ENCODE measurements at regions not wholly inside any gene's neighbourhood (a gene's known extent, or its start where the extent isn't known, plus 50 kb on each side); places are given as distances from the start of the nearest gene placed in this dataset.

GRCh38 chr18:72940986-72941385, 73.2 kb upstream of the NETO1 start:
- no peak overlapping the region for H3K4me3 ChIP-seq (replicated peaks in 1 of 4; ENCODE audit: control extremely low read depth in 1 of 4, insufficient read depth in 1 of 4, low read depth in 3 of 4, low read length in 4 of 4)
- H3K4me1 ChIP-seq (ENCODE audit: control insufficient read depth, extremely low read depth, insufficient read depth, low read length), result no peaks in the 10 kb centered on the region
- no peaks in the 10 kb centered on the region for H3K9me3 ChIP-seq (ENCODE audit: control insufficient read depth, insufficient read depth, low read depth, low read length)
- H3K79me2 ChIP-seq (ENCODE audit: control insufficient read depth, insufficient read depth, low read length), result no peaks in the 10 kb centered on the region
- no peaks in the 10 kb centered on the region for H3K36me3 ChIP-seq (ENCODE audit: control insufficient read depth, insufficient read depth, low read length)
- H3K4me2 ChIP-seq (ENCODE audit: extremely low read depth, insufficient read depth, low read length), result no peak overlapping the region
- H4K20me1 ChIP-seq (ENCODE audit: control insufficient read depth, extremely low read depth, insufficient read depth, low read length), result no peaks in the 10 kb centered on the region
- no peaks in the 10 kb centered on the region for H3K27me3 ChIP-seq (ENCODE audit: control insufficient read depth, insufficient read depth, low read length)
- no peak for DNase-seq (ENCODE audit: low read depth in 2 of 2)
- no peak overlapping the region for H2AFZ ChIP-seq (ENCODE audit: low read length)
- TF ChIP-seq EZH2 (IDR thresholded peaks at IDR 0.05; ENCODE audit: low read length, missing control alignments) (no peak), CTCF (conservative IDR thresholded peaks at IDR 0.05 in 1 of 2, IDR thresholded peaks at IDR 0.05 in 1 of 2; ENCODE audit: low read depth in 1 of 2, low read length in 2 of 2) (no peak)
- no peak overlapping the region for H3K27ac ChIP-seq (ENCODE audit: insufficient read depth, low read length)
- H3K9ac ChIP-seq (ENCODE audit: insufficient read depth, low read length), result no peak overlapping the region

GRCh38 chr18:72940509-72940908, 72.7 kb upstream of the NETO1 start:
- no peaks in the 10 kb centered on the region for H3K36me3 ChIP-seq (ENCODE audit: control insufficient read depth, insufficient read depth, low read length)
- DNase-seq (ENCODE audit: low read depth in 2 of 2), result no peak
- no peak overlapping the region for H3K4me3 ChIP-seq (replicated peaks in 1 of 4; ENCODE audit: control extremely low read depth in 1 of 4, insufficient read depth in 1 of 4, low read depth in 3 of 4, low read length in 4 of 4)
- no peaks in the 10 kb centered on the region for H4K20me1 ChIP-seq (ENCODE audit: control insufficient read depth, extremely low read depth, insufficient read depth, low read length)
- H3K9me3 ChIP-seq (ENCODE audit: control insufficient read depth, insufficient read depth, low read depth, low read length), result no peaks in the 10 kb centered on the region
- TF ChIP-seq CTCF (conservative IDR thresholded peaks at IDR 0.05 in 1 of 2, IDR thresholded peaks at IDR 0.05 in 1 of 2; ENCODE audit: low read depth in 1 of 2, low read length in 2 of 2) (no peak), EZH2 (IDR thresholded peaks at IDR 0.05; ENCODE audit: low read length, missing control alignments) (no peak)
- H2AFZ ChIP-seq (ENCODE audit: low read length), result no peak overlapping the region
- no peaks in the 10 kb centered on the region for H3K79me2 ChIP-seq (ENCODE audit: control insufficient read depth, insufficient read depth, low read length)
- H3K4me2 ChIP-seq (ENCODE audit: extremely low read depth, insufficient read depth, low read length), result no peak overlapping the region
- no peaks in the 10 kb centered on the region for H3K27me3 ChIP-seq (ENCODE audit: control insufficient read depth, insufficient read depth, low read length)
- no peak overlapping the region for H3K9ac ChIP-seq (ENCODE audit: insufficient read depth, low read length)
- no peaks in the 10 kb centered on the region for H3K4me1 ChIP-seq (ENCODE audit: control insufficient read depth, extremely low read depth, insufficient read depth, low read length)
- H3K27ac ChIP-seq (ENCODE audit: insufficient read depth, low read length), result no peak overlapping the region

- no peak for TF ChIP-seq CTCF (conservative IDR thresholded peaks at IDR 0.05 in 1 of 2, IDR thresholded peaks at IDR 0.05 in 1 of 2; ENCODE audit: low read depth in 1 of 2, low read length in 2 of 2)
- TF ChIP-seq EZH2 (IDR thresholded peaks at IDR 0.05; ENCODE audit: low read length, missing control alignments), result no peak
- no peaks in the 10 kb centered on the region for H4K20me1 ChIP-seq (ENCODE audit: control insufficient read depth, extremely low read depth, insufficient read depth, low read length)
- no peak overlapping the region for H2AFZ ChIP-seq (ENCODE audit: low read length)
- H3K79me2 ChIP-seq (ENCODE audit: control insufficient read depth, insufficient read depth, low read length), result no peaks in the 10 kb centered on the region
- no peaks in the 10 kb centered on the region for H3K9me3 ChIP-seq (ENCODE audit: control insufficient read depth, insufficient read depth, low read depth, low read length)
- H3K27me3 ChIP-seq (ENCODE audit: control insufficient read depth, insufficient read depth, low read length), result no peaks in the 10 kb centered on the region
- H3K4me1 ChIP-seq (ENCODE audit: control insufficient read depth, extremely low read depth, insufficient read depth, low read length), result no peaks in the 10 kb centered on the region
- H3K4me3 ChIP-seq (replicated peaks in 1 of 4; ENCODE audit: control extremely low read depth in 1 of 4, insufficient read depth in 1 of 4, low read depth in 3 of 4, low read length in 4 of 4), result no peak overlapping the region
- no peak overlapping the region for H3K27ac ChIP-seq (ENCODE audit: insufficient read depth, low read length)
- H3K4me2 ChIP-seq (ENCODE audit: extremely low read depth, insufficient read depth, low read length), result no peak overlapping the region
- no peaks in the 10 kb centered on the region for H3K36me3 ChIP-seq (ENCODE audit: control insufficient read depth, insufficient read depth, low read length)
- no peak overlapping the region for H3K9ac ChIP-seq (ENCODE audit: insufficient read depth, low read length)
- no peak for DNase-seq (ENCODE audit: low read depth in 2 of 2)
Observed at GRCh38 chr18:72935744-72936143, 68.0 kb upstream of the NETO1 start.

All from fibroblast of lung (primary cell).